ENCODE measurements at regions not wholly inside any gene's neighbourhood (a gene's known extent, or its start where the extent isn't known, plus 50 kb on each side); places are given as distances from the start of the nearest gene placed in this dataset.

GRCh38 chrX:109858602-109859341 is 125.7 kb upstream of the ACSL4 start (continued):
- TF ChIP-seq IRF5 (IDR thresholded peaks at IDR 0.05; ENCODE audit: borderline replicate concordance) = no peak

GRCh38 chrX:109859651-109860050 is 126.6 kb upstream of the ACSL4 start:
- no peaks in the 10 kb centered on the region for H3K27me3 ChIP-seq (replicated peaks in 1 of 2; ENCODE audit: control insufficient read depth in 2 of 2, insufficient read depth in 2 of 2, low read length in 1 of 2)
- H3K4me1 ChIP-seq (ENCODE audit: control insufficient read depth, insufficient read depth, low read length) = no peaks in the 10 kb centered on the region
- H3K9me3 ChIP-seq (replicated peaks; ENCODE audit: control insufficient read depth, insufficient read depth, low read length) = no peaks in the 10 kb centered on the region
- POLR2A ChIA-PET = interaction anchor here (1.0 kb wide), 1 partner anchor 147 kb away, joined by 3 read pairs; no protein-coding TSS in a partner anchor
- no peak overlapping the region for H3K4me3 ChIP-seq
- no peaks in the 10 kb centered on the region for H3K36me3 ChIP-seq (ENCODE audit: control insufficient read depth in 2 of 2, insufficient read depth in 2 of 2, low read length in 1 of 2)
- SMC1A ChIA-PET (ENCODE audit: uncharacterized antibody, unreplicated experiment) = interaction anchor here (0.6 to 14.2 kb wide), 5 partner anchors 12 to 145 kb away, joined by 3 to 403 read pairs (median 17); no protein-coding TSS in a partner anchor
- no peaks in the 10 kb centered on the region for H3K79me2 ChIP-seq (ENCODE audit: control insufficient read depth, insufficient read depth, low read length)
- no peak overlapping the region for H2AFZ ChIP-seq (ENCODE audit: control insufficient read depth, low read depth, low read length)
- CTCF ChIA-PET = interaction anchor here (4.3 to 7.5 kb wide), 5 partner anchors 11 to 225 kb away, joined by 19 to 337 read pairs (median 57); no protein-coding TSS in a partner anchor
- RAD21 ChIA-PET (ENCODE audit: unreplicated experiment) = interaction anchor here (7.2 kb wide), 1 partner anchor 148 kb away, joined by 257 read pairs; no protein-coding TSS in a partner anchor
- intact Hi-C loops (cut with micrococcal nuclease; ENCODE audit: unreplicated experiment) (loop anchor here (5.0 kb wide), 1 partner anchor 127 kb away; the partner anchor contains the start of gene ACSL4), in situ Hi-C loops (cut with MboI) (loop anchor here (5.0 kb wide), 1 partner anchor 142 kb away; no protein-coding TSS in a partner anchor)
- 37% methylated on average over 2 of the region's 2 CpGs for WGBS (ENCODE audit: insufficient coverage, insufficient replicate concordance, low lambda C conversion rate, missing lambda C conversion rate)
- ATAC-seq (no peak), FAIRE-seq (peak; percentile 7), DNase-seq (ENCODE audit: low read depth, low spot score) (no peak)
- no peaks in the 10 kb centered on the region for H4K20me1 ChIP-seq (ENCODE audit: control insufficient read depth, insufficient read depth)
- BruUV-seq (replicated peaks) = no TSS peak
- H3K9ac ChIP-seq (ENCODE audit: control insufficient read depth, insufficient read depth, low read length) = no peak overlapping the region
- H3K4me2 ChIP-seq (ENCODE audit: control insufficient read depth, insufficient read depth) = no peak overlapping the region
- H3K27ac ChIP-seq (ENCODE audit: control insufficient read depth, insufficient read depth) = no peak overlapping the region
- TF ChIP-seq REST (IDR thresholded peaks at IDR 0.05; ENCODE audit: low read depth, low read length) = no peak
- TF ChIP-seq ZBTB40 (IDR thresholded peaks at IDR 0.05; ENCODE audit: borderline replicate concordance) = no peak
- no peak for TF ChIP-seq GABPA (IDR thresholded peaks at IDR 0.05; ENCODE audit: low read depth)
- no peak for TF ChIP-seq JUNB (IDR thresholded peaks at IDR 0.05)
- TF ChIP-seq TAF1 (IDR thresholded peaks at IDR 0.05; ENCODE audit: borderline replicate concordance, low read depth, low read length) = no peak
- TF ChIP-seq ZNF384 (IDR thresholded peaks at IDR 0.05; ENCODE audit: borderline replicate concordance, low read depth, low read length) = no peak
- no peak for TF ChIP-seq RAD21 (IDR thresholded peaks at IDR 0.05; ENCODE audit: insufficient read depth, low read depth, low read length)
- TF ChIP-seq RBBP5 (conservative IDR thresholded peaks at IDR 0.05) = no peak
- no peak for TF ChIP-seq KAT2A (conservative IDR thresholded peaks at IDR 0.05; ENCODE audit: control insufficient read depth, low read depth, low read length)
- TF ChIP-seq BMI1 (IDR thresholded peaks at IDR 0.05; ENCODE audit: borderline replicate concordance) = no peak
- no peak for TF ChIP-seq ATF7 (IDR thresholded peaks at IDR 0.05; ENCODE audit: low read depth)
